HG02840 (cell line): ENCODE measurements at regions not wholly inside any gene's neighbourhood (a gene's known extent, or its start where the extent isn't known, plus 50 kb on each side); places are given as distances from the start of the nearest gene placed in this dataset.

Experiments used
- ATAC-seq: cut with Tn5 transposase; IDR thresholded peaks from one replicate; pipeline ENCODE4 v1.9.1; 2021; ENCODE audit warnings: mild to moderate bottlenecking, moderate library complexity, moderate number of reproducible peaks; ENCODE audit not compliant: unreplicated experiment, low FRiP score

DNA sequence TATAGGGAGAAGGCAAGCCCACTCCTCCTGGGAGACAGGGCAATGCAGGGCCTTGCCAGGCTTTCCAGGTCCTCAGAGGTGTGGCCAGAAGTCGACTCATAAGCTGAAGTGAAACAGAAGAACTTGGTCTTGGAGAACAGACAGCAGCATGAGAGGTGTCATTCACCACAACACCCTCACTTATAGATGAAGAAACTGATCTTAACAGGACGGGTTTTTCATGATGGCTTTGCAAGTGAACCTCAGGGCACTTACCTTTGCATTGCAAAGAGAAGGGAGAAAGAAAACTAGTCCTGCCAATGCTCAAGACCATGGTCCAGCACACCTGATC lies 198.8 kb downstream of the CYRIA start:
- no peak for ATAC-seq

DNA sequence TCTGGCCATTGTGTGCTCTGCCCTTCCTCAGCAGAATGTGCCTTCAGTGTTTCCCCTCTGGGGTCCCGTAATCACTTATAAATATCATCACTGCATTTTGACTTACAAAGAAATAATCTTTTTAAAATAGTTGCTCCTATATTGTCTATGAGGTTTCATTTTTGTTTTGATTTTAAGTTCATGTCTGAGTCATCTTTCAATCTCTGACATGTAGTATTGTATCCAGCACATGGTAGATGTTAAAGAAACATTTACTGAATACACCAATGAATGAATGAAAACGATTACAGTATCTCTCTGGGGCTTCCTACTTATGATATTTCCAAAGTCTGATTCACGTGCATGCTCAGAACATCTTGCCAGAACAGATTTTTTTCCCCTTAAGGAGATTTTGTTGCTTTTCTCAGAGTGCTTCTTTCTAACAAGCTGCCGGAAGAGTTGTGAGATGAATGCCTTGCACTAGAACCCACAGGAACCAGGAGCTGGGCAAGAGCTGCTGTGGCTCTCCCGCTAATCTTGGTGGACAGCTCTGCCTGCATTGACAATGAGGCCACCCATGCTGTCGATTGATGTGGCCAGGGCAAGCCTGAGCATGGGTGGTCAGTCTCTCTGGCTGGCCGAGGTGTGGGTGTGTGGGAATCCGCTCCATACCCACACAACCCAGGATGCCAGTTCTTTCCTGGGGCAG lies 199.4 kb downstream of the CYRIA start:
- no peak for ATAC-seq

DNA sequence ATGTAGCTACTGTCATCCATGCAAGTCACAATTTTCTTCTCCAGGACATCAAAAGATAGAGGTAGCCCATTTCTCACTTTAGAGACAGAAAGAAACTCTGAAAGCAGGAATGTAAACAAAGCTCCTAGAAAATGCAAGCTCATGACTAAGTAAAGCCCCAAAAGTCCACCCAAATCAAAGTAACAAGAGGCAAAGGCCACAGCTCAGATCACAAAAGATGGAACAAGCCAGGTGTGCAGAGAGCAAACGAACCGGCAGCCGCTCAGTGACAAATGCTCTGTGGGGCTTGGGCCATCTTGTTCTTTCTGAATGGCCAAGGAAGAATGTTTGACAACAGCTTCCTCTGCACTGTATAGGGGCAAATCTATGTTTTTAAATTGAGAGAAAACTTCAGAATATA lies 201.0 kb downstream of the CYRIA start:
- no peak for ATAC-seq

DNA sequence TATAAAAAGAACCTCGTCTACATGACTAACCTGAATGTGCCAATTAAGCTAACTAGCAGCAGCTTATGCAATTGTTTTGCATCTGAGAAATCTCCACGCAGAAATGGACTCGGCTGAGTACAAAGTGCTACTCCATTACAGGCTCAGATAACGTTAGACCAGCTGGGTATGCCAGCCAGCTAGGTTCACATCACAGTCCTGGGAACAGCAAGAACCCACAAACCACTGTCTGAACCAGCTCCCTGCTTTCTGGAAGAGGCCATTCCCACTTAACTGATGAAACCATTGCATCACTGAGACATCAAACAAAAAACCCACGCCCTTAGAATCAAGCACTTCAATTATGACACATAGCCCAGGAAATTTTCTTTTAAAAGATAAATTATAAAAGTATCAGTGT lies 202.7 kb downstream of the CYRIA start:
- no peak for ATAC-seq

DNA sequence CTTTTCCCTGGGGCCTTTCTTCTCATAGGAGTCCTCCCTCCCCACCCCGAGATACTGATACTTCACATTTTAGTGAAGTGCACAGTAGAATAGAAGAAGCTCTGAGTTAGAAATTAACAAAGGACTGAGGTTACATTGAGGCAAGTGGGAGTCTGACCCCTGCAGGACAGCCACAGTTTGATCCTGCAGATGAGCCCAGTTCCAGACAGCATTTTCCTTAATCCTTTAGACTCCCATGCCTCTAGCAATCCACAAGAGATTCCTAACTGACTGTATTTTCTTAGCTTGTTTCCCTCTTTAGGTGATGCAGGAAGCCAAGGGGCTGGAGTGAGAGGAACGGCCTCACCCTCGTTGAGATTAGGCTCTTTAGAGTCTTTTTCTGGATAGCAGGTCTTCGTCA lies 204.0 kb downstream of the CYRIA start:
- no peak for ATAC-seq

DNA sequence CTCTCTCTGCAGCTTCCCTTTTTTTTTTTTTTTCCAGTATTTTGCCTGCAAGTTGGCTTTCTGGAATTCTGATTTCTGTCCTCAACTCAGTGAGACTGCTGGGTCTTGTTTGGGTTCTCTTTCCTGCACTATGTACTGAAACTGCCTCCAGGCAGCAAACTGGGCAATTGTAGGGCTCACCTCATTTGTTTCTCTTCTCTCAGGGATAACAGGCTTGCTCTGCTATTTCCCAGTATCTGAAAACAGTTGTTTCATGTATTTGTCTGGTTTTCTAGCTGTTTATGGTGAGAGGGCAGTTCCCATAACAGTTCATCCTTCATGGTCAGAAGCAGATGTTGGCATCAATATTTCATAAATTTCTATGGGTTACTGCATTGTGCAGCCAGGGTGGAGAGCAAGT lies 206.0 kb downstream of the CYRIA start:
- ATAC-seq = no peak

DNA sequence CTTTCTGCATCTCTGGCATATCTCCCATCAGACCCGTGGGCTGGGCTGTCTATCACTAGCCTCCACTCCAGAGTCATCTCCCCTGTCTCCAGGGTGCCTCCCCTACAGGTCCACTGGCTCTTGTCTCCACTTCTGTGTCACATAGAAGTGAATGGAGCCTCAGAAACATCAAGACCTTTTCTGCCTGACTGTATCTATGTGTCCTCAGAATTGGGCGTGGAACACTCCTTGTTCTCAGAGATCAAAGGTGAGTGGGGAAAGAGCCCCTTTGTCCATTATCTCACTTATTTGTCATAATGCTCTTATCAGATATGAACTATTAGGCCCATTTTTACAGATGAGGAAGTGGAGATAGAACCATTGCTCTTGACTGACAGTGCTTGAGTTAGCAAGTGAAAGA lies 211.0 kb downstream of the CYRIA start:
- ATAC-seq = no peak

DNA sequence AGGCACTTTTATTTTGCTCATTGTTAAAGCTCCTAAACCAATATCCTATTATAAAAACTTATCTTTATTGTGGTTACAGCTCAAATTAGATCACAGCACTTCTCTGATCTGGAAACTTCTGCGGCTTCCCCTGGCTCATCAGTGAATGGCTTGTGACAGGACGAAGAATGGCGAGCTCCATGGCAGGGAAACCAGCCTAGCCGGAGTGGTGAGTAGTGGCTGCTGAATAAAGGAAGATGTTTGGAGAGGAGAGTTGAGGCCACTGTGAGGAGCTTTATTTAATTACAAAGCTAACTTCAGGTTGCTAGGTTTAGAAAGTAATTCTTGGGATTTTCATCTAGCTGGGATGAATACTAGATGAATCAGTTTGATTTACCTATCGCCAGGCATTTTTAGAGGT lies 213.5 kb downstream of the CYRIA start:
- ATAC-seq = no peak

DNA sequence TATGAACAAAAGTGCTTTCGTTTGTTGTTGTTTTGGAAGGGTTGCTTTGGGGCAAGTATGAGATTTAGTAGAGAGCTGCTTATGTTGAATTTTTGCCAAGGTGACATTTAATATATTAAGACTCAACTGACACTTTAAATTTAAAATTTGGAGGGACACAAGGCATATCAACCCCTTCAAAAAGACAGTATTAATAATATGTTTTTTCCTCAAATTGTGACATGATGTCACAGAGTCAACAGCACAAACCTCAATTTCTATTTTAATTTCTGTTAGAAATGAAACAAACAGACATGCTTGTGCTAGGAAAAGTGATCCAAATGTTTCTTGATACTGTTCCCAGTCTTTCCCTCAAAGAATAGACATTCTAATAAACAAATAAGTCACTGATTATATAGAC lies 218.9 kb downstream of the CYRIA start:
- ATAC-seq = no peak

DNA sequence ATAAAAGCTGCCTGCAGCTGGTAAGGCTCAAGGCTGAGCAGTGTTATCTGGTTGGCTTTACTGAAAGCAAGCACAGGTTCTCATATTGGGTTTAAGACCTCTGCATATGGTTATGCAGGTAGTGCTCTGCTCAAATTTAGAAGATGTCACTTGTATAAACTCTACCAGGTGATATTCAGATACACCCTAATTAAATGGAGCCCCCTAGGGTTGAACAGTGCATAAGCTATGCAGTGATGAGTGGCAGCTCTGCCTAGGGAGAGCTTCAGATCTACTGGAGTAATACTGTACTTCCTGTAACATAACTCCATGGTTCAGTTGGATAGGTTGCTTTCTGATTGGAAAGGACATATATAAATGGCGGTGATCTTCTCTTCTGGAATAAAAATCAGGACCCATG lies 222.7 kb downstream of the CYRIA start:
- ATAC-seq = no peak

DNA sequence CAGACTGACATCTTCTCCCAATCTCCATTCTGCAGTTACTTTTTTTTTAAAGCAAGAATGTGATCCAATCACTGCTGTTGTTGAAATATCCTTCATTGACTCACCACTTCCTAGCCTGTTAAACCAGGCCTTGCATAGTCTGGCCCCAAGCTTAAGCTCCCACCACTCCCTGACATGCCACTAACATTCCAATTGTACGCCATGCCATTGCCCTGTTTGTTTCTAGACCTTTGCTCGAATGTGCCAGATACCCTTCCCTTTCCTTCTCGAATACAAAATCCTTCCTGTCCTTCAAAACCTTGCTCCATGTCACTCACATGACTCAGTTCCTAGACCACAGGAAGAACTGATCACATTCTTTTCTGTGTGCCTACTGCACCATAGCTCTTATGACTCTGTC lies 224.2 kb downstream of the CYRIA start:
- no peak for ATAC-seq

DNA sequence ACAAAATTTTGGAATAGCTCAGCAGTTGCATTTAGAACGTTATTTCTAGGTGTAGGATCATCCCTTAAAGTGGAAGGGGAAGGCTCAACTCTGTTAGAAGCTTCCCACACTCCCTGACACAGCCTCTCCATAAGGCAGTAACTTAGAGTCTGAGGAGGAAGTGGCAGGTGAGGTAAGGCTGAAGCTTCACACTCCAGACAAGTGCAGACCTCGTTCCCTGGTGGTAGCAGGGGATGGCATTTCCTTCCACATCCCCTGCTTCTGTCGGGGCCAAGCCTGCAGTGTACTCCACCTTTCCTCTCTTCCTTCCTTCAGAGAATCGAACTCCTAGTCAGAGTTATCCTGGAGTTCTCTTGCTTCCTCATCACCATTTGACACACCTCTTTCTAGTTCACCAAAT lies 224.7 kb downstream of the CYRIA start:
- no peak for ATAC-seq

DNA sequence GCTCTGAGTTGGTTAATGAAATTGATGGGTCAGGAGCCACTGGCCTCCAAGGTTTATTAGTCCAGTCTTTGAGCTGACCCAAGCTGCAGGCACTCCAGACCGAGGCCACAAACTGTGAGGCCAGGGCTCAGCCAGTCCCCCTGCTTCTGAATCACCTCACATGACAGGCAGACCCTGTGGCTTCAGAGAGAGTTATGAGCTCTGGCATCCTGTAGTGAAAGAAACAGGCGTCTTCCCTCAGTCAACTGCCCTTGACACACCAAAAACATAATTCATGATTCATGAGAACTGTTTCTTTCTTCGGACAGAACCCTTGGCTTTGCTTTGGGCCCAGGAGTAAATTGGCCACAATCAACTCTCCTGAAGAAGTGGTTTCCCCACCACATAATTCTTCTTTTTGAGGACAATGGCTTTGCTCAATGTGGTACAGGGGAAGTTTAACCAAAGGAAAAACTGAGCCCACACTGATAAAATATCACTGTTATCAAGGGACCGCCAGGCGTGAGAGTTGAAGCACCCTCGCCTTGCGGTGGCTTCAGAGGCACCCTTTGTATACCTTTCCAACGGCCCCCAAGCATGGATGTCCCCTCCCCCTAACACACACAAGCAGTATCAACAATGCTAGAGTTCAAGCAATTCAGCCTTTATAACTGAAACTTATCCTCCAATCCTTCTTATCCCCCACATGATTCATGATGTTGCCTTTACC lies 226.9 kb downstream of the CYRIA start:
- no peak for ATAC-seq

DNA sequence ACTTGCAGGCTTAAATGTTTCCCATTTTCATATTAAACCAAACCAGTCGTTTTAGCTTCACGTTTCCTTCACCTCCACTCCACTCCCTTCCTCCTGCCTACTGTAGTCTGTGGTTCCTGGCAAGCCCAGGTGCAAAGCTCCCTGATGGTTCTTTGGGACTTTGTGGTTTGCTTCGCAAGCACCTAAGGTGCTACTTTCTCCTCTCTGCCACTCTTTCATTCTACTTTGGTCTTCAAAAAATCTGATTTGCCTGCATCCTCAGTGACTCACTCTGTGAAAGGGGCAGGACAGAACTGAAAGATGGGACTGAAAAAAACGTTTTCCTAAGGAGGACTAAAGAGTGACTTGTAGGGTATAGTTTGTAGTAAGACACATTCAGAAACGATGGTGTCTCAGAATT lies 228.4 kb downstream of the CYRIA start:
- no peak for ATAC-seq

DNA sequence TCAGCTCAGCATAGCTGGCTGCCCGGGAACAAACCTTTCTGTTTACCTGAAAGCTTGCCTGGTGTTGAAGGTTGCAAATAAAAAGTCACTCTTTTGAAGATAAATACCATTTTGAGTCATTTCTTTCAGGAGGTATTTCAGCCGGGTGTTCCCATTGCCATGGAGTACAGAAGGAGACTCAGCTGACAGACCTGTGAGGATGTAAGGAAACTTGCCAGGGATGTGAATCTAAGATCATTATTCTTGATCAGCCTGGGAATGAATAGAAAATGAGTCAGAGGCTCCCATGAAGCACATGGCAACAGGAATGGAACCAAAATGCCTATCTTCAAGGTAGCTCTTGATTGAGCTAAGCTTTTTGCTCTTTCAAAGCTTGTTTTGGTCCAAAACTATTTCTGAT lies 231.2 kb downstream of the CYRIA start:
- no peak for ATAC-seq

DNA sequence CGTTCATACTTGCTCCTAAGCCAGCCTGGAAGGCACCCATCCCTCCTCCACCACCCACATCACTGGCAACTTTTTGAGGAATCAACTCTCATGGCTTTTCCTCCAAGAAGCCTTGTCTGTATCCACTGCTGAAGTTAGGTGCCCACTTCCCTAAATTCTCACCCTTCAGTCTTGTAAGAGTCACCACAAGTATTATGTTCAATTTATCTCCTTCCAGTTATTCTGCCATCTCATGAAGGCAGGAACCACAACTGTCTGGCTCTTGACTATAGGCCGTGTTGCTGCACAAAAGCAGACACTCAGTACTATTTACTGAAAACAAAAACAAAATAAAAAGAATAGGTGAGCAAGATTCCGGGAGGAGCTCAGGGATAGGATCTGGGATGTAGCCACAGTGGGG lies 234.8 kb downstream of the CYRIA start:
- ATAC-seq = no peak

DNA sequence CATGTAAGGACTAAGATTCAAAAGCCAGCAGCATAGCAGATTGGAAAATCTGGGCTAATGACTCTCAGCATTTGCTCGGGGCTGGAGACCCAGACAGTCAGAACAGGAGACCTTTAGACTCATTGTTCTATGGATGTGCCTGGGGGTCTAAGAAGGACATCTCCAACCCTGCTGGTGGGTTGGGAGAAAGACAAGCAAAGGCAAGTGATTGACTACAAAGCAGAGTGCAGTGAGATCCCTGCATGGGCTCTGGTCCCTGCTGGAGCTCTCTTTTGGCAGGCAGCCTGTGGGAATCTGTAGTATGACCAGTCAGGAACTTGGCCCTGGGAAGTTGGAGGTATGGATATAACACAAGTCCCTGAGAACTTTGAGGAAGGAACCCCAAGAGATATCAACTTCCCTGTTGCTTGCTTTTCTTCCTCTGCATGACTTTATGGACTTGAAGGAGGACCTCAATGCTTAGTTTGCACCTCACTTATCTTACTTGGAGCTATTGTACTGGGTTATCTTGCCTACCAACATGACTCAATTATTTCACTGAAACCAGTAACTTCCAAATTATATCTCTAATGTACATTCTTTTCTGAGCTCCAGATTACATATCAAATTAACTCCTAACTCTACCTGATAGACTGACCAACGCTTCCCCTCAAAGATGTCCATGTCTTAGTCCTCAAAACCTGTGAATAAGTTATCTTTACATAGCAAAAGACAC lies 236.0 kb downstream of the CYRIA start:
- no peak for ATAC-seq

DNA sequence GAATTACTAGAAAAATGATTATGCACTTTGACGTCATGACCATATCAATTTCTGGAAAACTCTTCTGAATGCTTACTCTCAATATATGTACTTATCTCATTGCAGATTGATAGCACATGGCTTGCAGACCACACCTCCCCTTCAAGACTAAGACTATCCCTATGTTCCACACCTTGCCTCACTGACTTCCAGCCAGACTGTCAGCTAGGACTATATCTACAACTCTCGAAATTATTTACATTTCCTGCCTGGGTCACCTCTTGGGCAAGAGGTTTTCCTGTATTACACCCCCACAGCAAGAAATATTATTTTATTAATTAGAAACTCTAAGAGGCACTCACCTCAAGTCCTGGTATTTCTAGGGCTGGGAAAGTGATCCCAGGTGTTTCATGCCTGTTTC lies 236.6 kb downstream of the CYRIA start:
- ATAC-seq = no peak

DNA sequence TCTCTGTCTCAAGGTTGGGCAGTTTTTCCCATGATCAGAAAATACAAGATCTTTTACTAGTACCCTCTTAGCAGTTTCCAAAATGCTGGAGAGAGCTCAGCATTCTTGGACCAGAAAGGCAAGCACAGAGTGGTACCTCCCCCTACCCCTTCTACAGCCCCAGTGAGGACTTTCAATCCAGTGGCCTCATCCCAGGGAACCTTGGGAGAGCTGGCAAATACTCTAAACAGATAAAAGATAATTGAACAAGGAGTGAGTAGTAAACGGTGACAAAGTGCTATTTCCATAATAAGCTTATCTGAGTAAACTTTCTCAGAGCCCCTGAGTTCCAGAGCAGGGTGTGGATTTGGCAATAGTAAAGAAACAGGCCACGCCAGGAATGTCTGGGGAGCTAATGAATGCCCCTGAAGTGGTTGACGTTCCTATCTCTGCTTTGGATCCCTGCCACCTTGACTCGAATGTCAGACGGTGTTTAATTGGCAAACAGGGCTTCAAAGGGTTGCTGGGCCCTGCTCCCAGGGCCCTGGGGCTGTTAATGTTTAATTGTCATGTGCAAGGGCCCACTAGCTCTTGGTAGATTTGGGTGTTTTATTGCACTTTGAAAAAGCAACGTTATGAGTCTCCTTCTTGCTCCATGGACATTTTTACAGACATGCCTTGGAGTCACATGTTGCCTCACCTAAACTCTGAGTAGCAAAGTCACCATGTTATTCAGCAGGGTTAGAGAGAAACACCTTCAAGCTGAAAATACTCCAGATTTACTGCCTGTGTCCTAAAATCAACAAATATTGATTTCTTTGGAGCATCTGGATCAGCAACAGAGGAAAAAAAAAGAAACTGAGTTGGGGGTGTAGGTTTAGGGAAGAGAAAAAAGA lies 239.9 kb downstream of the CYRIA start:
- no peak for ATAC-seq

DNA sequence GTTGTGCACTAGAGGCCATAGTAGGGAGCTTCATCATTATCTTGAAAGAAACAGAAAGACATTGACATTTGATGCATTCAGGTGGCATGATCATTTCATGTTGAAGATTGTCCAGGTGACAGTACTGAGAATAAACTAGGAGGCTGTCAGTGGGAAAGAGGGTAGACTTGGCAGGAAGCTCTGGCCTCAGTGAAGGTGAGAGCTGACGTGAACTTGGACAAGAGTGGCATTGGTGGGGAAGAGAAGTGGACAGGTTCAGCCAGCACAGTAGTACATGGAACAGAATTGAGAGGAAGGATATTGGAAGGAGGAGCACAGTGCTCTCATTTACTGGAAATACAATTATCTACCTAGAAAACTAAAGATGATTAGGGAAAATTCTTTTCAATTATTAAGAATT lies 245.2 kb downstream of the CYRIA start:
- no peak for ATAC-seq

DNA sequence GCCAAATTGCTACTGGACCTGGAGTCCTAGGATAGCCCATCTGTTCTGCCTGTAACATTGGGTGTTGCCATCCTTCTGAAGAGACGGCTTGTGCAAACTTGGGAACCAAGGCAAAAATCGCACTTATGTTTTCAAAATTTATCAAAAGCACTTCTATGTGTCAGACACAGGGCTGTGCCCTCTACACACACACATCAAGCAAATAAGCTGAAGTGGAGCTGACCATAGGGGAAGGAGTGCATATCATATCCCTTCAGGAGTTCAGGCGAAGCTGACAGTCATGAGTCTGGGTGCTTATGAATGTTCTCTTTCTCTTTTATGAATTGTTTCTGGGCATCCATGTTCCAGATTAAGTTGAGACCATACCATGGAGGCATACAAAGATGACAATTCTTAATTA lies 247.9 kb downstream of the CYRIA start:
- ATAC-seq = no peak
